Liver (tissue), 7 donors: ENCODE measurements at regions not wholly inside any gene's neighbourhood (a gene's known extent, or its start where the extent isn't known, plus 50 kb on each side); places are given as distances from the start of the nearest gene placed in this dataset.

Source experiments
- DNase-seq: peaks from one replicate; pipeline ENCODE4 v3.0.0-alpha.2; 2017; ENCODE audit warnings: low spot score
- H3K27ac ChIP-seq, 2 donors: one replicate each; pipeline ENCODE4 v1.7.0; 2013; ENCODE audit warnings: inconsistent platforms in 2 of 2, low read length in 2 of 2, control low read depth in 1 of 2, low read depth in 1 of 2, mild to moderate bottlenecking in 1 of 2
- H3K27me3 ChIP-seq, 4 donors: one replicate each; pipeline versions ENCODE4 v1.6.1 to v1.7.0; 2013; ENCODE audit warnings: low read length in 3 of 4, inconsistent platforms in 1 of 4, mild to moderate bottlenecking in 1 of 4, moderate library complexity in 1 of 4; ENCODE audit not compliant: control insufficient read depth in 4 of 4, insufficient read depth in 4 of 4
- H3K36me3 ChIP-seq, 4 donors: one replicate each; pipeline versions ENCODE4 v1.6.1 to v1.7.0; 2013; ENCODE audit warnings: low read length in 3 of 4, mild to moderate bottlenecking in 3 of 4, low read depth in 1 of 4, moderate library complexity in 1 of 4; ENCODE audit not compliant: control insufficient read depth in 4 of 4, insufficient read depth in 3 of 4
- H3K4me1 ChIP-seq, 4 donors: one replicate each; pipeline versions ENCODE4 v1.6.1 to v1.7.0; 2013; ENCODE audit warnings: low read length in 3 of 4, mild to moderate bottlenecking in 3 of 4, moderate library complexity in 1 of 4; ENCODE audit not compliant: control insufficient read depth in 4 of 4, insufficient read depth in 4 of 4
- H3K4me3 ChIP-seq, 3 donors: one replicate each; pipeline versions ENCODE4 v1.6.1 to v1.7.0; 2013; ENCODE audit warnings: low read length in 3 of 3, control low read depth in 1 of 3, low read depth in 1 of 3, mild to moderate bottlenecking in 1 of 3
- H3K9ac ChIP-seq, 2 donors: one replicate each; pipeline ENCODE4 v1.7.0; 2013; ENCODE audit warnings: low read length in 2 of 2, mild to moderate bottlenecking in 2 of 2, moderate library complexity in 2 of 2, control low read depth in 1 of 2, low read depth in 1 of 2
- H3K9me3 ChIP-seq, 4 donors: one replicate each; pipeline versions ENCODE4 v1.6.1 to v1.7.0; 2013; ENCODE audit warnings: low read length in 3 of 4; ENCODE audit not compliant: control insufficient read depth in 4 of 4
- EGR1 ChIP-seq, 2 donors: IDR thresholded peaks; 2 replicates each; pipeline ENCODE4 v1.6.1; 2016 to 2018; ENCODE audit warnings: antibody characterized with exemption in 2 of 2, low read depth in 2 of 2
- FOXA2 ChIP-seq: IDR thresholded peaks from 2 replicates; pipeline ENCODE4 v1.6.1; 2016; ENCODE audit warnings: antibody characterized with exemption
- GABPA ChIP-seq, 2 donors: IDR thresholded peaks in 1 of 2; conservative IDR thresholded peaks in 1 of 2; 2 replicates each; pipeline ENCODE4 v1.6.1; 2016; ENCODE audit warnings: antibody characterized with exemption in 2 of 2, mild to moderate bottlenecking in 1 of 2, moderate library complexity in 1 of 2
- HNF4A ChIP-seq, 2 donors: conservative IDR thresholded peaks; 2 replicates each; pipeline ENCODE4 v1.6.1; 2016; ENCODE audit warnings: antibody characterized with exemption in 2 of 2, mild to moderate bottlenecking in 2 of 2
- JUND ChIP-seq, 2 donors: IDR thresholded peaks; 2 replicates each; pipeline ENCODE4 v1.6.1; 2016; ENCODE audit warnings: antibody characterized with exemption in 2 of 2
- NR2F2 ChIP-seq: IDR thresholded peaks from 2 replicates; pipeline ENCODE4 v1.6.1; 2016; ENCODE audit warnings: antibody characterized with exemption
- RXRA ChIP-seq, 2 donors: IDR thresholded peaks; 2 replicates each; pipeline ENCODE4 v1.6.1; 2017 to 2018; ENCODE audit warnings: antibody characterized with exemption in 2 of 2, mild to moderate bottlenecking in 1 of 2
- SP1 ChIP-seq: IDR thresholded peaks from 2 replicates; pipeline ENCODE4 v1.6.1; 2018; ENCODE audit warnings: antibody characterized with exemption, mild to moderate bottlenecking
- TAF1 ChIP-seq: conservative IDR thresholded peaks from 2 replicates; pipeline ENCODE4 v1.6.1; 2016; ENCODE audit warnings: antibody characterized with exemption, mild to moderate bottlenecking
- WGBS: extraction: QIAGEN DNeasy Blood & Tissue Kit; methylation state at CpG from one replicate; pipeline ENCODE4 v1.1.7; 2013; 5-methylcytosine and 5-hydroxymethylcytosine counted together
- TF ChIP-seq, protein P1 (sequence below): IDR thresholded peaks from 2 replicates; pipeline ENCODE4 v1.6.1; 2016; ENCODE audit warnings: antibody characterized with exemption
- TF ChIP-seq, protein P2 (sequence below): IDR thresholded peaks from 2 replicates; pipeline ENCODE4 v1.6.1; 2016; ENCODE audit warnings: antibody characterized with exemption
- TF ChIP-seq, protein P3 (sequence below): IDR thresholded peaks from 2 replicates; pipeline ENCODE4 v1.6.1; 2016; ENCODE audit warnings: antibody characterized with exemption
- donor health status: healthy.
- donor health status: healthy.
- donor health status: healthy.
- donor health status: healthy.

DNA sequence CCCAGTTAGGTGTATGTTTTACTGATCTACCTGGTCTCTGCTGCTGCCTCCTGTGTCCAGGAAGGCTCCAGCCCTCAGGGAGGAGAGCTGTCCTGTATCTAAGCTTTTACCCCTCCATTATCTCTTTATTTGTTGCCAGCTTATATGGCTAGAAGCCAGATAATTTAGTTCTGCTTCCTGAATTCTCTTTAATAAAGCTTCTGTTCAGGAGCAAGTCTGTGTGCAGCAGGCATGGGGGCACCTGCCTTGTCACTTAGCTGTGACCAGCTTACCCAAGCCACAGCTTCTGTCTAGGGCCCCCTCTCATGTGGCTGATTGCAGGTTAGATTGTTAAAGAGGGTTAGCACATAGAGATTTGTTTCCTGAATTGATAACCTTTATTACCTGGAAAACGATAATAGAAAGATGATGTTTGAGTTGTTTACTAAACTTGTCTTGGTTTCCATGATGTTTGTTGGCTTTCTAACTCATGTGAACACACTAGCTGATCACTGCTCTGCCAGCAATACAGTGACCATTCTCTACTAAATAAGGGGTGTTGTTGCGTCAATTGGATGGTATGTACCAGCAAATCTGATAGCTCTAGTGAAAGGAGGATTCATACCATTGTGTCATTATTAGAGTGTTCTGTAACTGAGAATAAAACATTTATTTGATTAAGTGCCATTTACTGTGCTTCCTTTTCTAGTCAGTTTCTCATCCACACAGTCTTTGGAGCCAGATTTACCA is 189.8 kb upstream of the ANK2 start:
- no peak for DNase-seq
- 92% methylated on average over 2 of the region's 2 CpGs for WGBS
- H3K4me3 ChIP-seq, result no peak overlapping the region
- H3K36me3 ChIP-seq, result no peaks in the 10 kb centered on the region
- H3K9me3 ChIP-seq, result no peaks in the 10 kb centered on the region
- H3K27ac ChIP-seq, result no peak overlapping the region
- no peaks in the 10 kb centered on the region for H3K27me3 ChIP-seq
- TF ChIP-seq RXRA (IDR thresholded peaks at IDR 0.05), result no peak
- TF ChIP-seq, protein P1, sequence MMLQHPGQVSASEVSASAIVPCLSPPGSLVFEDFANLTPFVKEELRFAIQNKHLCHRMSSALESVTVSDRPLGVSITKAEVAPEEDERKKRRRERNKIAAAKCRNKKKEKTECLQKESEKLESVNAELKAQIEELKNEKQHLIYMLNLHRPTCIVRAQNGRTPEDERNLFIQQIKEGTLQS, result no peak
- no peak for TF ChIP-seq NR2F2
- TF ChIP-seq FOXA2, result no peak
- TF ChIP-seq, protein P2, sequence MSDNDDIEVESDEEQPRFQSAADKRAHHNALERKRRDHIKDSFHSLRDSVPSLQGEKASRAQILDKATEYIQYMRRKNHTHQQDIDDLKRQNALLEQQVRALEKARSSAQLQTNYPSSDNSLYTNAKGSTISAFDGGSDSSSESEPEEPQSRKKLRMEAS, result no peak
- TF ChIP-seq HNF4A (conservative IDR thresholded peaks at IDR 0.05), result no peak
- no peak for TF ChIP-seq JUND (IDR thresholded peaks at IDR 0.05)
- no peak for TF ChIP-seq TAF1
- no peak for TF ChIP-seq SP1
- TF ChIP-seq GABPA (IDR thresholded peaks at IDR 0.05 in 1 of 2, conservative IDR thresholded peaks at IDR 0.05 in 1 of 2), result no peak
- no peaks in the 10 kb centered on the region for H3K4me1 ChIP-seq
- H3K9ac ChIP-seq, result no peak overlapping the region

DNA sequence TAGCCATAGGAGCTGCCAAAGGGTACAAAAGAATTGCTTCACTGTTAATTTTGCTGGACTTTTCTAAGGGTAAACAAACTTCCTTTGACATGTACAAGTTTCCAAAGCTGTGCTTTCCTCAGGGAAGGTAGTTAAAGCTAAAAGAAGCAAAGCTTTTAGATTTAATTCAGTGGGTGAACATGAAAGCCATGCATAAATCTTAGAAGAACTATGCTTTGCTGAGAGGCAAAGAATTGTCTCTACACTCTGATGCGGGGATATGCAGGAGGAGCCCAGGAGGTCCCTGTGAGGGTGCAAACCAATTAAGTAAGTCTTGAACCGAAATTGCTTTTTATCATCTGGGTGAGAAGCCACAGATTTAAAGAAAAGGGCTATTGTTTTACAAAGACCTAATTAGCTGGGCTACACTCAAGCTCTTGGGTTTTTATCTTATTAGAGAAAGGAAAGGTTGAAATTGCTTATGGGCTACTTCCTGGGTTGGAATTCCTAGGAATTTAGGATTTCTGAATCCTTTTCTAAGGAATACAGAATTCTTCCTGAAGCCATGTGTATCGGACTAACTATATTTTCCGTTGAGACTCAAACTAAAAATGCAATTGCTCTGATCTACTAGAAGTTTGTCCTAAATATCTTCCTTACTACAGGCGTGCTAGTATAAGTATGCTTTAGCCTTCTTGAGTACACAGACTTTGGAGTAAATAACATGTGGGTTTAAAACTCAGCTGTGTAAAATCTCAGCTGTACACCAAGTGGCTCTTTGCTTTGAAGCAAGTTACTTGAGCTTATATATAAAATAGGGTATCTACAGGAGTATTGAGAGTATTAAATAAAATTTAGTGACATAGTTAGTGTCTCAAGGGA is 188.4 kb upstream of the ANK2 start:
- Histone ChIP-seq H3K27me3 (no peaks in the 10 kb centered on the region), H3K4me1 (no peaks in the 10 kb centered on the region), H3K9me3 (no peaks in the 10 kb centered on the region), H3K27ac (no peak overlapping the region), H3K36me3 (no peaks in the 10 kb centered on the region), H3K9ac (no peak overlapping the region), H3K4me3 (no peak overlapping the region)
- TF ChIP-seq EGR1 (IDR thresholded peaks at IDR 0.05; ENCODE audit: low read depth in 2 of 2) (no peak), RXRA (IDR thresholded peaks at IDR 0.05) (no peak), JUND (IDR thresholded peaks at IDR 0.05) (no peak)
- TF ChIP-seq, protein P1, result no peak
- TF ChIP-seq, protein P3, sequence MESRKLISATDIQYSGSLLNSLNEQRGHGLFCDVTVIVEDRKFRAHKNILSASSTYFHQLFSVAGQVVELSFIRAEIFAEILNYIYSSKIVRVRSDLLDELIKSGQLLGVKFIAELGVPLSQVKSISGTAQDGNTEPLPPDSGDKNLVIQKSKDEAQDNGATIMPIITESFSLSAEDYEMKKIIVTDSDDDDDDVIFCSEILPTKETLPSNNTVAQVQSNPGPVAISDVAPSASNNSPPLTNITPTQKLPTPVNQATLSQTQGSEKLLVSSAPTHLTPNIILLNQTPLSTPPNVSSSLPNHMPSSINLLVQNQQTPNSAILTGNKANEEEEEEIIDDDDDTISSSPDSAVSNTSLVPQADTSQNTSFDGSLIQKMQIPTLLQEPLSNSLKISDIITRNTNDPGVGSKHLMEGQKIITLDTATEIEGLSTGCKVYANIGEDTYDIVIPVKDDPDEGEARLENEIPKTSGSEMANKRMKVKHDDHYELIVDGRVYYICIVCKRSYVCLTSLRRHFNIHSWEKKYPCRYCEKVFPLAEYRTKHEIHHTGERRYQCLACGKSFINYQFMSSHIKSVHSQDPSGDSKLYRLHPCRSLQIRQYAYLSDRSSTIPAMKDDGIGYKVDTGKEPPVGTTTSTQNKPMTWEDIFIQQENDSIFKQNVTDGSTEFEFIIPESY, result no peak
- DNase-seq, result no peak
- 72% methylated on average over 5 of the region's 5 CpGs for WGBS
